ENCODE measurements at regions not wholly inside any gene's neighbourhood (a gene's known extent, or its start where the extent isn't known, plus 50 kb on each side); places are given as distances from the start of the nearest gene placed in this dataset.

- TF ChIP-seq TAF1 (IDR thresholded peaks at IDR 0.05; ENCODE audit: low read depth), result no peak
- no peak for TF ChIP-seq TEAD4 (IDR thresholded peaks at IDR 0.05)
- TF ChIP-seq RAD21 (IDR thresholded peaks at IDR 0.05; ENCODE audit: low read depth), result no peak
- no peak for TF ChIP-seq EP300 (IDR thresholded peaks at IDR 0.05; ENCODE audit: borderline replicate concordance)
- TF ChIP-seq MAX (IDR thresholded peaks at IDR 0.05), result no peak
- no peak for TF ChIP-seq CREB1 (IDR thresholded peaks at IDR 0.05; ENCODE audit: low read depth)
- no peak for TF ChIP-seq REST (IDR thresholded peaks at IDR 0.05; ENCODE audit: low read depth)
- no peak for TF ChIP-seq YY1 (IDR thresholded peaks at IDR 0.05; ENCODE audit: low read depth)
- no peak for TF ChIP-seq EGR1 (IDR thresholded peaks at IDR 0.05)
Measured at GRCh38 chr5:14056039-14056438, 87.1 kb upstream of the TRIO start.

Measured in Ishikawa (cell line).